Astrocyte (in vitro differentiated cells and primary cell): ENCODE measurements at regions not wholly inside any gene's neighbourhood (a gene's known extent, or its start where the extent isn't known, plus 50 kb on each side); places are given as distances from the start of the nearest gene placed in this dataset.

Experiments used
- DNase-seq: peaks from one replicate; pipeline ENCODE4 v3.0.0-alpha.2; 2010; ENCODE audit warnings: low read depth
- FAIRE-seq: peaks from 2 replicates; lab custom pipeline; 2011; peaks lifted over from hg19 to GRCh38; lab: Jason Lieb, UNC
- H2AFZ ChIP-seq: 2 replicates; pipeline ENCODE4 v1.6.0; 2012; ENCODE audit warnings: low read depth, low read length, inconsistent platforms
- H3K27ac ChIP-seq: 2 replicates; pipeline ENCODE4 v1.5.1; 2011; ENCODE audit warnings: low read depth, low read length, inconsistent platforms
- H3K27me3 ChIP-seq: 2 replicates; pipeline ENCODE4 v1.6.0; 2011; ENCODE audit warnings: low read length, inconsistent platforms; ENCODE audit not compliant: insufficient read depth
- H3K36me3 ChIP-seq: 2 replicates; pipeline ENCODE4 v1.5.1; 2011; ENCODE audit warnings: low read length, inconsistent platforms; ENCODE audit not compliant: insufficient read depth
- H3K4me1 ChIP-seq: 2 replicates; pipeline ENCODE4 v1.5.1; 2011; ENCODE audit warnings: low read length, inconsistent platforms; ENCODE audit not compliant: insufficient read depth
- H3K4me2 ChIP-seq: 2 replicates; pipeline ENCODE4 v1.6.0; 2012; ENCODE audit warnings: low read length, inconsistent platforms
- H3K4me3 ChIP-seq: 2 replicates; pipeline ENCODE4 v1.5.1; 2011; ENCODE audit warnings: low read depth, mild to moderate bottlenecking, low read length, inconsistent platforms; ENCODE audit not compliant: insufficient read depth
- H3K79me2 ChIP-seq: 2 replicates; pipeline ENCODE4 v1.6.0; 2012; ENCODE audit warnings: mild to moderate bottlenecking, low read length, inconsistent platforms; ENCODE audit not compliant: insufficient read depth
- H3K9ac ChIP-seq: 2 replicates; pipeline ENCODE4 v1.6.0; 2012; ENCODE audit warnings: mild to moderate bottlenecking, low read length, inconsistent platforms
- H3K9me3 ChIP-seq: 2 replicates; pipeline ENCODE4 v1.5.1; 2012; ENCODE audit warnings: low read depth, mild to moderate bottlenecking, low read length, inconsistent platforms; ENCODE audit not compliant: insufficient read depth
- H4K20me1 ChIP-seq: 2 replicates; pipeline ENCODE4 v1.6.0; 2012; ENCODE audit warnings: low read length, inconsistent platforms; ENCODE audit not compliant: insufficient read depth
- H3K27ac Mint-ChIP-seq: one replicate; pipeline ENCODE4 v1.8.0; 2021; ENCODE audit warnings: mild to moderate bottlenecking, mixed read lengths; ENCODE audit not compliant: unreplicated experiment
- H3K27me3 Mint-ChIP-seq: one replicate; pipeline ENCODE4 v1.8.0; 2021; ENCODE audit warnings: low read depth, mixed read lengths; ENCODE audit not compliant: unreplicated experiment
- H3K36me3 Mint-ChIP-seq: one replicate; pipeline ENCODE4 v1.8.0; 2021; ENCODE audit warnings: low read depth, mixed read lengths; ENCODE audit not compliant: unreplicated experiment
- H3K4me1 Mint-ChIP-seq: one replicate; pipeline ENCODE4 v1.8.0; 2021; ENCODE audit warnings: low read depth, mixed read lengths; ENCODE audit not compliant: unreplicated experiment
- H3K4me3 Mint-ChIP-seq: one replicate; pipeline ENCODE4 v1.8.0; 2021; ENCODE audit warnings: mild to moderate bottlenecking, moderate library complexity, mixed read lengths; ENCODE audit not compliant: unreplicated experiment
- H3K9me3 Mint-ChIP-seq: one replicate; pipeline ENCODE4 v1.8.0; 2021; ENCODE audit warnings: mild to moderate bottlenecking, mixed read lengths; ENCODE audit not compliant: unreplicated experiment
- CTCF ChIP-seq: IDR thresholded peaks from 2 replicates; pipeline ENCODE4 v1.5.1; 2011; ENCODE audit warnings: low read depth, mild to moderate bottlenecking, inconsistent platforms, low read length, moderate library complexity; ENCODE audit not compliant: insufficient read depth
- EZH2 ChIP-seq: IDR thresholded peaks from 2 replicates; pipeline ENCODE4 v1.6.1; 2012; ENCODE audit warnings: mild to moderate bottlenecking, low read length, inconsistent platforms; ENCODE audit not compliant: insufficient read depth

GRCh38 chr2:7962161-7962560, 719.7 kb upstream of the ID2 start:
- Histone ChIP-seq H3K36me3 (no peaks in the 10 kb centered on the region), H3K4me1 (no peaks in the 10 kb centered on the region), H2AFZ (no peak overlapping the region), H3K9me3 (no peaks in the 10 kb centered on the region), H3K9ac (no peak overlapping the region), H3K4me3 (no peak overlapping the region), H3K27ac (no peak overlapping the region), H3K79me2 (no peaks in the 10 kb centered on the region), H4K20me1 (no peaks in the 10 kb centered on the region), H3K27me3 (no peaks in the 10 kb centered on the region), H3K4me2 (no peak overlapping the region)
- Mint-ChIP-seq H3K27me3 (peaks cover 16% of the 10 kb centered on the region), H3K9me3 (peaks cover 2% of the 10 kb centered on the region), H3K36me3 (no peaks in the 10 kb centered on the region), H3K27ac (no peak overlapping the region), H3K4me3 (no peak overlapping the region), H3K4me1 (no peaks in the 10 kb centered on the region)
- TF ChIP-seq CTCF: no peak
- TF ChIP-seq EZH2: no peak
- FAIRE-seq: no peak
- DNase-seq: no peak

- TF ChIP-seq EZH2 (no peak), CTCF (no peak)
These were observed 718.1 kb upstream of the ID2 start for GRCh38 chr2:7963787-7964186.

GRCh38 chr2:7966032-7966431, 715.8 kb upstream of the ID2 start:
- no peak overlapping the region for H3K27ac Mint-ChIP-seq
- peaks cover 2% of the 10 kb centered on the region for H3K4me1 Mint-ChIP-seq
- Histone ChIP-seq H4K20me1 (no peaks in the 10 kb centered on the region), H3K36me3 (no peaks in the 10 kb centered on the region), H3K9me3 (no peaks in the 10 kb centered on the region), H3K27ac (no peak overlapping the region), H2AFZ (no peak overlapping the region), H3K4me3 (no peak overlapping the region), H3K9ac (no peak overlapping the region), H3K4me1 (no peaks in the 10 kb centered on the region), H3K27me3 (no peaks in the 10 kb centered on the region), H3K4me2 (no peak overlapping the region), H3K79me2 (no peaks in the 10 kb centered on the region)
- no peak for DNase-seq
- no peaks in the 10 kb centered on the region for H3K36me3 Mint-ChIP-seq
- TF ChIP-seq CTCF (no peak), EZH2 (no peak)
- H3K27me3 Mint-ChIP-seq: peaks cover 18% of the 10 kb centered on the region
- H3K4me3 Mint-ChIP-seq: no peak overlapping the region
- FAIRE-seq: no peak
- H3K9me3 Mint-ChIP-seq: peaks cover 2% of the 10 kb centered on the region

More at GRCh38 chr2:7963787-7964186, 718.1 kb upstream of the ID2 start:
- Histone ChIP-seq H3K9me3 (no peaks in the 10 kb centered on the region), H2AFZ (no peak overlapping the region), H3K27ac (no peak overlapping the region), H3K27me3 (no peaks in the 10 kb centered on the region), H3K4me3 (no peak overlapping the region), H4K20me1 (no peaks in the 10 kb centered on the region), H3K4me2 (no peak overlapping the region), H3K36me3 (no peaks in the 10 kb centered on the region), H3K79me2 (no peaks in the 10 kb centered on the region), H3K4me1 (no peaks in the 10 kb centered on the region), H3K9ac (no peak overlapping the region)
- Mint-ChIP-seq H3K27me3 (peaks cover 15% of the 10 kb centered on the region), H3K9me3 (peaks cover 2% of the 10 kb centered on the region), H3K4me1 (no peaks in the 10 kb centered on the region), H3K27ac (no peak overlapping the region), H3K4me3 (no peak overlapping the region), H3K36me3 (no peaks in the 10 kb centered on the region)
- FAIRE-seq (no peak), DNase-seq (no peak)
